OCI-LY3 (cell line): ENCODE measurements at regions not wholly inside any gene's neighbourhood (a gene's known extent, or its start where the extent isn't known, plus 50 kb on each side); places are given as distances from the start of the nearest gene placed in this dataset.
"Not testable (repeated sequence)": the region's sequence is repeated elsewhere in the genome, so short reads cannot be mapped to it uniquely, and the experiment has no call there.

Experiments used
- H2AFZ ChIP-seq: fragments of 200-600, 300-600 bp; shearing (Covaris generic); 2 replicates; pipeline ENCODE4 v1.6.0; 2014; ENCODE audit warnings: antibody characterized with exemption, low read depth, low read length
- H3K27ac ChIP-seq: fragments of 200-600, 300-600 bp; sonication (generic); 2 replicates; pipeline ENCODE4 v1.5.1; 2014; ENCODE audit warnings: mild to moderate bottlenecking, low read length, moderate library complexity, mixed read lengths
- H3K27me3 ChIP-seq: fragments of 200-600, 300-600 bp; sonication (generic); 2 replicates; pipeline ENCODE4 v1.6.1; 2014; ENCODE audit warnings: low read depth, low read length, mixed read lengths
- H3K36me3 ChIP-seq: fragments of 200-600, 300-600 bp; sonication (generic); replicated peaks from 2 replicates; pipeline ENCODE3; 2014; ENCODE audit warnings: low read depth, low read length, mixed read lengths
- H3K4me1 ChIP-seq: fragments of 300-600, 200-600 bp; sonication (generic); 2 replicates; pipeline ENCODE4 v1.6.1; 2014; ENCODE audit warnings: low read length, mixed read lengths
- H3K4me2 ChIP-seq: fragments of 200-600, 300-600 bp; sonication (generic); 2 replicates; pipeline ENCODE4 v1.6.1; 2014; ENCODE audit warnings: low read length, mixed read lengths
- H3K4me3 ChIP-seq: fragments of 300-600, 200-600 bp; sonication (generic); 2 replicates; pipeline ENCODE4 v1.5.1; 2014; ENCODE audit warnings: antibody characterized with exemption, mild to moderate bottlenecking, low read length, moderate library complexity
- H3K79me2 ChIP-seq: fragments of 300-600, 200-600 bp; shearing (Covaris generic); 2 replicates; pipeline ENCODE4 v1.6.1; 2014; ENCODE audit warnings: mild to moderate bottlenecking, low read length, mixed read lengths
- H3K9ac ChIP-seq: fragments of 300-600, 200-600 bp; shearing (Covaris generic); 2 replicates; pipeline ENCODE4 v1.6.0; 2014; ENCODE audit warnings: mild to moderate bottlenecking, low read length, moderate library complexity
- H3K9me3 ChIP-seq: fragments of 200-600, 300-600 bp; shearing (Covaris generic); 2 replicates; pipeline ENCODE4 v1.6.1; 2014; ENCODE audit warnings: low read length, mixed read lengths; ENCODE audit not compliant: insufficient read depth
- H4K20me1 ChIP-seq: fragments of 200-600, 300-600 bp; sonication (generic); 2 replicates; pipeline ENCODE4 v1.6.1; 2016; ENCODE audit warnings: low read length, mixed read lengths; ENCODE audit not compliant: insufficient read depth
- EZH2phosphoT487 ChIP-seq: fragments of 200-600 bp; shearing (Covaris generic); IDR thresholded peaks from 2 replicates; pipeline ENCODE4 v1.6.1; 2018; ENCODE audit warnings: antibody characterized with exemption, mixed run types, low read depth
- TF ChIP-seq, protein P1 (sequence below): fragments of 200-600, 300-600 bp; sonication (generic); IDR thresholded peaks from 2 replicates; pipeline ENCODE4 v1.5.1; 2014; ENCODE audit warnings: antibody characterized with exemption, low read length, low read depth

DNA sequence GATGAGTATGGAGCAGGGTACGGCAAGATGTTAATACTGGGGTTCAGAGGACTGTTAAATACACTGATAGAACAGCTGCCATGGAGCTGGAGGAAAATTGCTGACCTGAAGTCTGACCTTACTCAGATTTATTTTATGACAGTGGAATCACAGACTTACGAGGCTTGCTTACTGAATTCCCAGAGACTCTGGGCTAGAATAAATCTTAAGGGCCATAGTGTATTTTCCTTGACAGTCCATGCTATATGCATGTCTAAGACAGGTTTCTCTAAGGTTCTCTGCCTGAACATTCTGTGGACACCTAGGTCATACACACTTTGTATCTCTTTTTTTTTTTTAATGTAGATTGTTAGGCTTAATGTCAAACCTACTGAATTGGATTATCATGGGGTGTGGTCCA is 633.2 kb upstream of the ACTRT1 start:
- H3K79me2 ChIP-seq, result no peaks in the 10 kb centered on the region
- no peak for TF ChIP-seq EZH2phosphoT487
- TF ChIP-seq, protein P1, sequence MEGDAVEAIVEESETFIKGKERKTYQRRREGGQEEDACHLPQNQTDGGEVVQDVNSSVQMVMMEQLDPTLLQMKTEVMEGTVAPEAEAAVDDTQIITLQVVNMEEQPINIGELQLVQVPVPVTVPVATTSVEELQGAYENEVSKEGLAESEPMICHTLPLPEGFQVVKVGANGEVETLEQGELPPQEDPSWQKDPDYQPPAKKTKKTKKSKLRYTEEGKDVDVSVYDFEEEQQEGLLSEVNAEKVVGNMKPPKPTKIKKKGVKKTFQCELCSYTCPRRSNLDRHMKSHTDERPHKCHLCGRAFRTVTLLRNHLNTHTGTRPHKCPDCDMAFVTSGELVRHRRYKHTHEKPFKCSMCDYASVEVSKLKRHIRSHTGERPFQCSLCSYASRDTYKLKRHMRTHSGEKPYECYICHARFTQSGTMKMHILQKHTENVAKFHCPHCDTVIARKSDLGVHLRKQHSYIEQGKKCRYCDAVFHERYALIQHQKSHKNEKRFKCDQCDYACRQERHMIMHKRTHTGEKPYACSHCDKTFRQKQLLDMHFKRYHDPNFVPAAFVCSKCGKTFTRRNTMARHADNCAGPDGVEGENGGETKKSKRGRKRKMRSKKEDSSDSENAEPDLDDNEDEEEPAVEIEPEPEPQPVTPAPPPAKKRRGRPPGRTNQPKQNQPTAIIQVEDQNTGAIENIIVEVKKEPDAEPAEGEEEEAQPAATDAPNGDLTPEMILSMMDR, result no peak
- no peak overlapping the region for H3K4me2 ChIP-seq
- H4K20me1 ChIP-seq, result no peaks in the 10 kb centered on the region
- H3K36me3 ChIP-seq, result no peaks in the 10 kb centered on the region
- no peak overlapping the region for H3K4me3 ChIP-seq
- H3K4me1 ChIP-seq, result peaks cover 3% of the 10 kb centered on the region; the same call in 1 of the 2 replicates
- no peak overlapping the region for H3K9ac ChIP-seq
- no peaks in the 10 kb centered on the region for H3K9me3 ChIP-seq
- no peak overlapping the region for H2AFZ ChIP-seq
- H3K27ac ChIP-seq, result no peak overlapping the region
- no peaks in the 10 kb centered on the region for H3K27me3 ChIP-seq

DNA sequence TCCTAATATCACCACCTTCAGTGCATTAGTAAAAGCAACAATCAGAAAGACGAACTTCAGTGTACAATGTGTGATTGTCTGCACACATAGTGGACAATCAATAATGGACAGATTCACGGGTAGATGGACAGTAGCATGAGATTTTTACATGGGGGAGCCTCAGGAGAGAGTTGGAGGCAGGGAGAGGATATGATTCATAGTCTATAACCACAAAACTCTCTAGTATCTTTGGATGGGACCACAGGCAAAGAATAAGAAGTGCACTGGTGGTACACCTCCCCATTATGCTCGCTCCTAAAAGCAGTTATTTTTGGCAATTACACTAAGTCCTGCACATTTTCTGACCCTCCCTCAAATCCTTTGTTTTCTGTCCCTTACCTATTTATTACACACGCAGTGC is 624.4 kb upstream of the ACTRT1 start:
- no peak overlapping the region for H3K4me2 ChIP-seq
- no peaks in the 10 kb centered on the region for H3K27me3 ChIP-seq
- no peaks in the 10 kb centered on the region for H3K36me3 ChIP-seq
- no peak overlapping the region for H3K9ac ChIP-seq
- H4K20me1 ChIP-seq, result no peaks in the 10 kb centered on the region
- H2AFZ ChIP-seq, result no peak overlapping the region
- peaks cover 12% of the 10 kb centered on the region for H3K4me1 ChIP-seq
- no peaks in the 10 kb centered on the region for H3K79me2 ChIP-seq
- no peak overlapping the region for H3K4me3 ChIP-seq
- TF ChIP-seq EZH2phosphoT487, result no peak
- TF ChIP-seq, protein P1, result no peak
- H3K9me3 ChIP-seq, result no peaks in the 10 kb centered on the region
- no peak overlapping the region for H3K27ac ChIP-seq

DNA sequence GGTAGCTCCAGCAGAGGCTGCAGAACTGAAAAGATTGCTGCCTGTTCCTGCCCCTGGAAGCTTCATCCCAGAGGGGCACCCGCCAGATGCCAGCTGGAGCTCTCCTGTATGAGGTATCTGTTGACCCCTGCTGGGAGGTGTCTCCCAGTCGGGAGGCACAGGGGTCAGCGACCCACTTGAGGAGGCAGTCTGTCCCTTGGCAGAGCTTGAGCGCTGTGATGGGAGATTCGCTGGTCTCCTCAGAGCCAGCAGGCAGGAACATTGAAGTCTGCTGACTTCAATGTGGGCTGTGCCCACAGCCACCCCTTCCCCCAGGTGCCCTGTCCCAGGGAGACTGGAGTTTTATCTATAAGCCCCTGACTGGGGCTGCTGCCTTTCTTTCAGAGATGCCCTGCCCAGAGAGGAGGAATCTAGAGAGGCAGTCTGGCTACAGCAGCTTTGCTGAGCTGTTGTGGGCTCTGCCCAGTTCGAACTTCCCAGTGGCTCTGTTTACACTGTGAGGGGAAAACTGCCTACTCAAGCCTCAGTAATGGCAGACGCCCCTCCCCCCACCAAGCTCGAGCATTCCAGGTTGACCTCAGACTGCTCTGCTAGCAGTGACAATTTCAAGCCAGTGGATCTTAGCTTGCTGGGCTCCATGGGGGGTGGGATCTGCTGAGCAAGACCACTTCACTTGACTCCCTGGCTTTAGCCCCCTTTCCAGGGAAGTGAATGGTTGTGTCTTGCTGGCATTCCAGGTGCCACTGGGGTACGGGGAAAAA is 622.3 kb upstream of the ACTRT1 start:
- H2AFZ ChIP-seq, H3K27me3 ChIP-seq, H3K9me3 ChIP-seq, H3K36me3 ChIP-seq, H3K9ac ChIP-seq, H4K20me1 ChIP-seq, H3K79me2 ChIP-seq, H3K27ac ChIP-seq, H3K4me3 ChIP-seq, H3K4me2 ChIP-seq: not testable (repeated sequence)
- peaks cover 12% of the 10 kb centered on the region for H3K4me1 ChIP-seq

DNA sequence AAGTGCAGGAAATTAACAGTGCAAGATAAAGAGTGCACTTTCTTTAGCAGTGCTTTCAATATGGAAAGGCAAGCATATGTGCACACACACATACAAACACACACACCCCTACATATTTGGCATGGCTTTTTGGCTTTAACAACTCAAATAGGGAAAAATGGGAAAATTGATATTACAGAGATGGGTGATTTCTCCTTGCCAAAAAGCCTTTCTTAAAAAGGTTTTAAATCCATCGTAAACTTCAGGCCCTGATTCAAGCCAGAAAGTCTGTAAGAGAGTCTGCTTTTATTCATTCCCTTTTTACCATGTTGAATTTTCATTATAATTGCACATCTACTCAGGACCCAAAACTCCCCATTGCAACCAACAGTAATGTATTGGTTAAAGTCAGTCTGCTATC is 612.0 kb upstream of the ACTRT1 start:
- no peak overlapping the region for H3K4me2 ChIP-seq

More for the DNA sequence above, 612.0 kb upstream of the ACTRT1 start:
- Histone ChIP-seq H3K4me3 (no peak overlapping the region), H3K9ac (no peak overlapping the region), H4K20me1 (no peaks in the 10 kb centered on the region), H3K27ac (no peak overlapping the region), H3K79me2 (no peaks in the 10 kb centered on the region), H3K4me1 (no peaks in the 10 kb centered on the region), H2AFZ (no peak overlapping the region), H3K36me3 (no peaks in the 10 kb centered on the region), H3K27me3 (no peaks in the 10 kb centered on the region), H3K9me3 (no peaks in the 10 kb centered on the region)
- TF ChIP-seq, protein P1, result no peak
- TF ChIP-seq EZH2phosphoT487, result no peak
